ENCODE measurements at regions not wholly inside any gene's neighbourhood (a gene's known extent, or its start where the extent isn't known, plus 50 kb on each side); places are given as distances from the start of the nearest gene placed in this dataset.

GRCh38 chr13:70893832-70894231 lies 785.6 kb upstream of the KLHL1 start:
- no peaks in the 10 kb centered on the region for H3K36me3 ChIP-seq (ENCODE audit: control insufficient read depth in 1 of 2, insufficient read depth in 2 of 2, low read depth in 1 of 2, low read length in 2 of 2)
- no peaks in the 10 kb centered on the region for H3K4me1 ChIP-seq (ENCODE audit: control insufficient read depth, insufficient read depth, low read depth, low read length)
- no peak overlapping the region for H3K4ac ChIP-seq (ENCODE audit: low read depth in 1 of 2, low read length in 2 of 2)
- no peak overlapping the region for H3K14ac ChIP-seq (ENCODE audit: low read length in 2 of 2)
- H2BK12ac ChIP-seq (ENCODE audit: low read length in 2 of 2) = no peak overlapping the region
- no peak overlapping the region for H2BK5ac ChIP-seq (ENCODE audit: low read depth, low read length, poor library complexity, severe bottlenecking)
- H3K79me1 ChIP-seq (replicated peaks; ENCODE audit: low read length, poor library complexity, severe bottlenecking) = no peaks in the 10 kb centered on the region
- H3K27ac ChIP-seq (ENCODE audit: low read length, poor library complexity, severe bottlenecking) = no peak overlapping the region
- H4K91ac ChIP-seq (ENCODE audit: low read length) = no peak overlapping the region
- no peak overlapping the region for H3K4me2 ChIP-seq (ENCODE audit: low read length, poor library complexity, severe bottlenecking)
- H2BK15ac ChIP-seq (ENCODE audit: low read depth, poor library complexity, severe bottlenecking) = no peak overlapping the region
- H3K9ac ChIP-seq (ENCODE audit: low read length) = no peak overlapping the region
- H4K8ac ChIP-seq (ENCODE audit: low read length) = no peak overlapping the region
- peaks cover 3% of the 10 kb centered on the region for H3K9me3 ChIP-seq (ENCODE audit: control insufficient read depth, low read length)
- DNase-seq = peak; percentile 45
- H3K27me3 ChIP-seq (ENCODE audit: control insufficient read depth in 1 of 2, insufficient read depth in 1 of 2, low read length in 2 of 2) = no peaks in the 10 kb centered on the region
- no peak overlapping the region for H3K23ac ChIP-seq (ENCODE audit: low read length in 2 of 2)
- no peak overlapping the region for H2BK120ac ChIP-seq (ENCODE audit: low read depth, low read length)
- no peak overlapping the region for H3K4me3 ChIP-seq (ENCODE audit: insufficient read depth in 1 of 2, low read depth in 1 of 2, low read length in 2 of 2)
- no peak overlapping the region for H3K18ac ChIP-seq (ENCODE audit: low read depth in 1 of 2, low read length in 2 of 2)
- no CpG with 5 or more reads among the region's 1 CpG for WGBS
- no peak overlapping the region for H2AK5ac ChIP-seq (ENCODE audit: low read length, severe bottlenecking)
- H2AFZ ChIP-seq (ENCODE audit: low read depth, low read length) = no peak overlapping the region

GRCh38 chr13:70890289-70890688 lies 782.0 kb upstream of the KLHL1 start:
- Histone ChIP-seq H2BK12ac (ENCODE audit: low read length in 2 of 2) (no peak overlapping the region), H3K23ac (ENCODE audit: low read length in 2 of 2) (no peak overlapping the region), H3K27me3 (ENCODE audit: control insufficient read depth in 1 of 2, insufficient read depth in 1 of 2, low read length in 2 of 2) (no peaks in the 10 kb centered on the region), H4K8ac (ENCODE audit: low read length) (no peak overlapping the region), H4K91ac (ENCODE audit: low read length) (no peak overlapping the region), H3K27ac (ENCODE audit: low read length, poor library complexity, severe bottlenecking) (no peak overlapping the region), H3K4ac (ENCODE audit: low read depth in 1 of 2, low read length in 2 of 2) (no peak overlapping the region), H2BK5ac (ENCODE audit: low read depth, low read length, poor library complexity, severe bottlenecking) (no peak overlapping the region), H2AK5ac (ENCODE audit: low read length, severe bottlenecking) (no peak overlapping the region), H3K36me3 (ENCODE audit: control insufficient read depth in 1 of 2, insufficient read depth in 2 of 2, low read depth in 1 of 2, low read length in 2 of 2) (no peaks in the 10 kb centered on the region), H3K79me1 (replicated peaks; ENCODE audit: low read length, poor library complexity, severe bottlenecking) (no peaks in the 10 kb centered on the region), H3K4me3 (ENCODE audit: insufficient read depth in 1 of 2, low read depth in 1 of 2, low read length in 2 of 2) (no peak overlapping the region), H3K9ac (ENCODE audit: low read length) (no peak overlapping the region), H3K14ac (ENCODE audit: low read length in 2 of 2) (no peak overlapping the region), H3K18ac (ENCODE audit: low read depth in 1 of 2, low read length in 2 of 2) (no peak overlapping the region), H3K9me3 (ENCODE audit: control insufficient read depth, low read length) (peaks cover 8% of the 10 kb centered on the region), H2BK15ac (ENCODE audit: low read depth, poor library complexity, severe bottlenecking) (no peak overlapping the region), H2BK120ac (ENCODE audit: low read depth, low read length) (no peak overlapping the region), H2AFZ (ENCODE audit: low read depth, low read length) (no peak overlapping the region), H3K4me1 (ENCODE audit: control insufficient read depth, insufficient read depth, low read depth, low read length) (no peaks in the 10 kb centered on the region), H3K4me2 (ENCODE audit: low read length, poor library complexity, severe bottlenecking) (no peak overlapping the region)
- DNase-seq = no peak

DNA sequence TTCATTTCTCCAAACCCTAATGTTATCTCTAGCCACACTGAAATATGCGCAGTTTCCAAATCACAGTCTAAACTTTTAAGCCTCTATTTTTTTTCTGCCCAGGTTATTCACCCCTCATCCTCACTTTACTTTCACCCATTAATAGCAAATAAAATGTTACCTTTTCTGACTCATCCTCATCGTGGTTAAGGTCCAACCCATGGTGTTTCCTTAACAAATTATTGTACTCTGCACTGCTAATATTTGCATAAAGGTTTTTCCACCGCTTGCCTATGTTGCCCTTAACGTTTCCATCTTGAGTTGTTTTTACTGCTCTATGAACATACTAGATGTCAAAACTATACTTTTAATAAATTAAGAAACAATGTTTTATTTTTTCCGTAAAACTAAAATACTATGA lies 780.9 kb upstream of the KLHL1 start:
- no peaks in the 10 kb centered on the region for H3K79me1 ChIP-seq (replicated peaks; ENCODE audit: low read length, poor library complexity, severe bottlenecking)
- no peak overlapping the region for H3K4ac ChIP-seq (ENCODE audit: low read depth in 1 of 2, low read length in 2 of 2)
- no peak overlapping the region for H2BK15ac ChIP-seq (ENCODE audit: low read depth, poor library complexity, severe bottlenecking)
- peaks cover 11% of the 10 kb centered on the region for H3K9me3 ChIP-seq (ENCODE audit: control insufficient read depth, low read length)
- no peak overlapping the region for H3K4me2 ChIP-seq (ENCODE audit: low read length, poor library complexity, severe bottlenecking)
- no peak overlapping the region for H4K8ac ChIP-seq (ENCODE audit: low read length)
- DNase-seq = no peak
- no peak overlapping the region for H3K4me3 ChIP-seq (ENCODE audit: insufficient read depth in 1 of 2, low read depth in 1 of 2, low read length in 2 of 2)
- no peaks in the 10 kb centered on the region for H3K4me1 ChIP-seq (ENCODE audit: control insufficient read depth, insufficient read depth, low read depth, low read length)
- no peak overlapping the region for H2BK5ac ChIP-seq (ENCODE audit: low read depth, low read length, poor library complexity, severe bottlenecking)
- H2BK12ac ChIP-seq (ENCODE audit: low read length in 2 of 2) = no peak overlapping the region
- H3K14ac ChIP-seq (ENCODE audit: low read length in 2 of 2) = no peak overlapping the region
- H3K27me3 ChIP-seq (ENCODE audit: control insufficient read depth in 1 of 2, insufficient read depth in 1 of 2, low read length in 2 of 2) = no peaks in the 10 kb centered on the region
- H3K23ac ChIP-seq (ENCODE audit: low read length in 2 of 2) = no peak overlapping the region
- H2BK120ac ChIP-seq (ENCODE audit: low read depth, low read length) = no peak overlapping the region
- WGBS = 69% methylated on average over 2 of the region's 5 CpGs
- H3K36me3 ChIP-seq (ENCODE audit: control insufficient read depth in 1 of 2, insufficient read depth in 2 of 2, low read depth in 1 of 2, low read length in 2 of 2) = no peaks in the 10 kb centered on the region
- H3K18ac ChIP-seq (ENCODE audit: low read depth in 1 of 2, low read length in 2 of 2) = no peak overlapping the region
- no peak overlapping the region for H3K27ac ChIP-seq (ENCODE audit: low read length, poor library complexity, severe bottlenecking)
- no peak overlapping the region for H3K9ac ChIP-seq (ENCODE audit: low read length)
- no peak overlapping the region for H2AK5ac ChIP-seq (ENCODE audit: low read length, severe bottlenecking)
- H4K91ac ChIP-seq (ENCODE audit: low read length) = no peak overlapping the region
- H2AFZ ChIP-seq (ENCODE audit: low read depth, low read length) = no peak overlapping the region

- Histone ChIP-seq H2BK120ac (ENCODE audit: low read depth, low read length) (no peak overlapping the region), H4K8ac (ENCODE audit: low read length) (no peak overlapping the region)
These were observed 775.9 kb upstream of the KLHL1 start for GRCh38 chr13:70884196-70884595.

More at GRCh38 chr13:70884196-70884595, 775.9 kb upstream of the KLHL1 start:
- Histone ChIP-seq H3K4me1 (ENCODE audit: control insufficient read depth, insufficient read depth, low read depth, low read length) (no peaks in the 10 kb centered on the region), H3K18ac (ENCODE audit: low read depth in 1 of 2, low read length in 2 of 2) (no peak overlapping the region), H3K36me3 (ENCODE audit: control insufficient read depth in 1 of 2, insufficient read depth in 2 of 2, low read depth in 1 of 2, low read length in 2 of 2) (no peaks in the 10 kb centered on the region), H3K9ac (ENCODE audit: low read length) (no peak overlapping the region), H3K14ac (ENCODE audit: low read length in 2 of 2) (no peak overlapping the region), H3K4me3 (ENCODE audit: insufficient read depth in 1 of 2, low read depth in 1 of 2, low read length in 2 of 2) (no peak overlapping the region), H3K4me2 (ENCODE audit: low read length, poor library complexity, severe bottlenecking) (no peak overlapping the region), H2BK5ac (ENCODE audit: low read depth, low read length, poor library complexity, severe bottlenecking) (no peak overlapping the region), H2BK12ac (ENCODE audit: low read length in 2 of 2) (no peak overlapping the region), H2BK15ac (ENCODE audit: low read depth, poor library complexity, severe bottlenecking) (no peak overlapping the region), H3K79me1 (replicated peaks; ENCODE audit: low read length, poor library complexity, severe bottlenecking) (no peaks in the 10 kb centered on the region), H3K27ac (ENCODE audit: low read length, poor library complexity, severe bottlenecking) (no peak overlapping the region), H3K9me3 (ENCODE audit: control insufficient read depth, low read length) (peaks cover 16% of the 10 kb centered on the region), H4K91ac (ENCODE audit: low read length) (no peak overlapping the region), H3K23ac (ENCODE audit: low read length in 2 of 2) (no peak overlapping the region), H2AK5ac (ENCODE audit: low read length, severe bottlenecking) (no peak overlapping the region), H3K27me3 (ENCODE audit: control insufficient read depth in 1 of 2, insufficient read depth in 1 of 2, low read length in 2 of 2) (no peaks in the 10 kb centered on the region), H3K4ac (ENCODE audit: low read depth in 1 of 2, low read length in 2 of 2) (no peak overlapping the region), H2AFZ (ENCODE audit: low read depth, low read length) (no peak overlapping the region)
- DNase-seq = no peak
- 49% methylated on average over 2 of the region's 2 CpGs for WGBS
